ENCODE measurements at regions not wholly inside any gene's neighbourhood (a gene's known extent, or its start where the extent isn't known, plus 50 kb on each side); places are given as distances from the start of the nearest gene placed in this dataset.

DNA sequence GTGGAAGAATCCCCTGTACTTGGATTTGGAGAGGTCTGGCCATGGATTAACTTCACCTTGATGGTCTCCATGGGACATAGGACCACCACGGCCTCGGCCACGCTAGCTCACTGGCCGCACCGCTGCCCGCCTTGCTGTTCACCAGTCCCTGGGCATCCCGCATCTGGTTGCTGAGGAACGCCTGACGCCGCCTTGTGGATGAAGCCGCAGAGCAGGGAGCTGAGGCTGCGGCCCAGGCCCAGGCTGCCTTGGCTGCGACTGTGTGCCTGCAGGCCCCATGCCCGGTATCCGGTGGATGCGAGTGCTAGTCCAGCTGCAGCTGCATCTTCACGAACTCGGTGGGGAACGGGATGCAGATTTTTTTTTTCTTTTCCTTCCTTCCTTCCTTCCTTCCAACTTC is 1407.1 kb downstream of the UQCRFS1 start:
- TF ChIP-seq, protein P1, sequence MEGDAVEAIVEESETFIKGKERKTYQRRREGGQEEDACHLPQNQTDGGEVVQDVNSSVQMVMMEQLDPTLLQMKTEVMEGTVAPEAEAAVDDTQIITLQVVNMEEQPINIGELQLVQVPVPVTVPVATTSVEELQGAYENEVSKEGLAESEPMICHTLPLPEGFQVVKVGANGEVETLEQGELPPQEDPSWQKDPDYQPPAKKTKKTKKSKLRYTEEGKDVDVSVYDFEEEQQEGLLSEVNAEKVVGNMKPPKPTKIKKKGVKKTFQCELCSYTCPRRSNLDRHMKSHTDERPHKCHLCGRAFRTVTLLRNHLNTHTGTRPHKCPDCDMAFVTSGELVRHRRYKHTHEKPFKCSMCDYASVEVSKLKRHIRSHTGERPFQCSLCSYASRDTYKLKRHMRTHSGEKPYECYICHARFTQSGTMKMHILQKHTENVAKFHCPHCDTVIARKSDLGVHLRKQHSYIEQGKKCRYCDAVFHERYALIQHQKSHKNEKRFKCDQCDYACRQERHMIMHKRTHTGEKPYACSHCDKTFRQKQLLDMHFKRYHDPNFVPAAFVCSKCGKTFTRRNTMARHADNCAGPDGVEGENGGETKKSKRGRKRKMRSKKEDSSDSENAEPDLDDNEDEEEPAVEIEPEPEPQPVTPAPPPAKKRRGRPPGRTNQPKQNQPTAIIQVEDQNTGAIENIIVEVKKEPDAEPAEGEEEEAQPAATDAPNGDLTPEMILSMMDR (IDR thresholded peaks at IDR 0.05; ENCODE audit: insufficient read depth, low read length), result no peak
- TF ChIP-seq POLR2AphosphoS5 (IDR thresholded peaks at IDR 0.05; ENCODE audit: low read depth), result no peak
- no peak for TF ChIP-seq SPI1 (IDR thresholded peaks at IDR 0.05; ENCODE audit: borderline replicate concordance, low read depth)
- TF ChIP-seq, protein P2, sequence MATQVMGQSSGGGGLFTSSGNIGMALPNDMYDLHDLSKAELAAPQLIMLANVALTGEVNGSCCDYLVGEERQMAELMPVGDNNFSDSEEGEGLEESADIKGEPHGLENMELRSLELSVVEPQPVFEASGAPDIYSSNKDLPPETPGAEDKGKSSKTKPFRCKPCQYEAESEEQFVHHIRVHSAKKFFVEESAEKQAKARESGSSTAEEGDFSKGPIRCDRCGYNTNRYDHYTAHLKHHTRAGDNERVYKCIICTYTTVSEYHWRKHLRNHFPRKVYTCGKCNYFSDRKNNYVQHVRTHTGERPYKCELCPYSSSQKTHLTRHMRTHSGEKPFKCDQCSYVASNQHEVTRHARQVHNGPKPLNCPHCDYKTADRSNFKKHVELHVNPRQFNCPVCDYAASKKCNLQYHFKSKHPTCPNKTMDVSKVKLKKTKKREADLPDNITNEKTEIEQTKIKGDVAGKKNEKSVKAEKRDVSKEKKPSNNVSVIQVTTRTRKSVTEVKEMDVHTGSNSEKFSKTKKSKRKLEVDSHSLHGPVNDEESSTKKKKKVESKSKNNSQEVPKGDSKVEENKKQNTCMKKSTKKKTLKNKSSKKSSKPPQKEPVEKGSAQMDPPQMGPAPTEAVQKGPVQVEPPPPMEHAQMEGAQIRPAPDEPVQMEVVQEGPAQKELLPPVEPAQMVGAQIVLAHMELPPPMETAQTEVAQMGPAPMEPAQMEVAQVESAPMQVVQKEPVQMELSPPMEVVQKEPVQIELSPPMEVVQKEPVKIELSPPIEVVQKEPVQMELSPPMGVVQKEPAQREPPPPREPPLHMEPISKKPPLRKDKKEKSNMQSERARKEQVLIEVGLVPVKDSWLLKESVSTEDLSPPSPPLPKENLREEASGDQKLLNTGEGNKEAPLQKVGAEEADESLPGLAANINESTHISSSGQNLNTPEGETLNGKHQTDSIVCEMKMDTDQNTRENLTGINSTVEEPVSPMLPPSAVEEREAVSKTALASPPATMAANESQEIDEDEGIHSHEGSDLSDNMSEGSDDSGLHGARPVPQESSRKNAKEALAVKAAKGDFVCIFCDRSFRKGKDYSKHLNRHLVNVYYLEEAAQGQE (IDR thresholded peaks at IDR 0.05; ENCODE audit: insufficient replicate concordance, low read depth), result no peak
- no peak for TF ChIP-seq GABPA (IDR thresholded peaks at IDR 0.05; ENCODE audit: low read depth)
